ENCODE measurements at regions not wholly inside any gene's neighbourhood (a gene's known extent, or its start where the extent isn't known, plus 50 kb on each side); places are given as distances from the start of the nearest gene placed in this dataset.

- DNase-seq (ENCODE audit: low spot score): no peak
Measured at GRCh38 chr6:147621263-147621662, 112.8 kb downstream of the SAMD5 start.

GRCh38 chr6:147621961-147622360 is 113.5 kb downstream of the SAMD5 start:
- DNase-seq (ENCODE audit: low spot score): no peak

- DNase-seq (ENCODE audit: low spot score): no peak
Measured at GRCh38 chr6:147624946-147625515, 116.5 kb downstream of the SAMD5 start.

GRCh38 chr6:147625946-147626345 is 117.5 kb downstream of the SAMD5 start:
- DNase-seq (ENCODE audit: low spot score): no peak

GRCh38 chr6:147627411-147627810 is 118.9 kb downstream of the SAMD5 start:
- peak; percentile 20 for DNase-seq (ENCODE audit: low spot score)

GRCh38 chr6:147633191-147633590 is 124.7 kb downstream of the SAMD5 start:
- DNase-seq (ENCODE audit: low spot score): no peak

GRCh38 chr6:147637620-147638195 is 129.2 kb downstream of the SAMD5 start:
- DNase-seq (ENCODE audit: low spot score): no peak

- no peak for DNase-seq (ENCODE audit: low spot score)
Measured at GRCh38 chr6:147639279-147639678, 130.8 kb downstream of the SAMD5 start.

- DNase-seq (ENCODE audit: low spot score): no peak
Measured at GRCh38 chr6:147640606-147641005, 132.1 kb downstream of the SAMD5 start.

- no peak for DNase-seq (ENCODE audit: low spot score)
Measured at GRCh38 chr6:147641511-147641910, 133.0 kb downstream of the SAMD5 start.

- no peak for DNase-seq (ENCODE audit: low spot score)
Measured at GRCh38 chr6:147642458-147642857, 134.0 kb downstream of the SAMD5 start.

- no peak for DNase-seq (ENCODE audit: low spot score)
Measured at GRCh38 chr6:147643341-147644200, 135.1 kb downstream of the SAMD5 start.

- DNase-seq (ENCODE audit: low spot score): no peak
Measured at GRCh38 chr6:147648916-147649315, 140.4 kb downstream of the SAMD5 start.

GRCh38 chr6:147651249-147652063 is 143.0 kb downstream of the SAMD5 start:
- no peak for DNase-seq (ENCODE audit: low spot score)

- DNase-seq (ENCODE audit: low spot score): no peak
Measured at GRCh38 chr6:147653631-147654030, 145.1 kb downstream of the SAMD5 start.

- DNase-seq (ENCODE audit: low spot score): no peak
Measured at GRCh38 chr6:147654103-147654845, 145.8 kb downstream of the SAMD5 start.

GRCh38 chr6:147660334-147661311 is 152.1 kb downstream of the SAMD5 start:
- DNase-seq (ENCODE audit: low spot score): no peak

GRCh38 chr6:147662646-147663045 is 154.2 kb downstream of the SAMD5 start:
- DNase-seq (ENCODE audit: low spot score): no peak

GRCh38 chr6:147664092-147664491 is 155.6 kb downstream of the SAMD5 start:
- DNase-seq (ENCODE audit: low spot score): no peak

- DNase-seq (ENCODE audit: low spot score): no peak
Measured at GRCh38 chr6:147666255-147666654, 157.8 kb downstream of the SAMD5 start.
